ENCODE measurements at regions not wholly inside any gene's neighbourhood (a gene's known extent, or its start where the extent isn't known, plus 50 kb on each side); places are given as distances from the start of the nearest gene placed in this dataset.

DNA sequence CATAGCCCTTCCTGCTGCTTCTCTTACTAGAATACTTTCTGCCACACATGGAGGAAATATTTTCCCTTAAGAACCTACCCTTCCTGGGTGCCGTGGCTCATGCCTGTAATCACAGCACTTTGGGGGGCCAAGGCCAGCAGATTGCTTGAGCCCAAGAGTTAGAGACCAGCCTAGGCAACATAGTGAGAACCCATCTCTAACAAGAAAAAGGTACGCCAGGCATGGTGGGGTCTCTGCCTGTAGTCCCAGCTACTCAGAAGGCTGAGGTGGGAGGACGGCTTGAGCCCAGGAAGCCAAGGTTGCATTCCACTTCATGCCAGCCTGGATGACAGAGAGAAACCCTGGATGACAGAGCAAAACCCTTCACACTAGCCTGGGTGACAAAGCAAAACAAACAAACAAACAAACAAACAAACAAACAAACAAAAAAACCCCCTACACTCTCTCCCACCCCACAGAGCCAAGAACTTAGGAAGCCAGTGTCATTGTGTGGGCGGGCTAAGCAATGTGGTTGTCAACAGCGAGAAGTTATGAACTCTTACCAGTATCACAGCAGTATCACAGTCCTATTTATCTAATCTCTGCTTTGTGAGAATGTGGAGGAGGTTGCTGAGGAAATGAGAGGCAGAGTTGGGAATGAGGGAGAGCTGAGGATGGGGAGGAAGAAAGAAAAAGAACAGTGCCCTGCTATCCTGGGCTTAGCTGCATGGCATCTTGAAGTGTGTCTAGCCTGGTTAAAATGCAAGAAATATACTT, 53.8 kb upstream of the CLEC14A start:
- TF ChIP-seq CTCF (IDR thresholded peaks at IDR 0.05) (no peak), EZH2phosphoT487 (IDR thresholded peaks at IDR 0.05) (no peak)

Data from neural progenitor cell (in vitro differentiated cells).